ENCODE measurements at regions not wholly inside any gene's neighbourhood (a gene's known extent, or its start where the extent isn't known, plus 50 kb on each side); places are given as distances from the start of the nearest gene placed in this dataset.
"Not testable (repeated sequence)": the region's sequence is repeated elsewhere in the genome, so short reads cannot be mapped to it uniquely, and the experiment has no call there.

DNA sequence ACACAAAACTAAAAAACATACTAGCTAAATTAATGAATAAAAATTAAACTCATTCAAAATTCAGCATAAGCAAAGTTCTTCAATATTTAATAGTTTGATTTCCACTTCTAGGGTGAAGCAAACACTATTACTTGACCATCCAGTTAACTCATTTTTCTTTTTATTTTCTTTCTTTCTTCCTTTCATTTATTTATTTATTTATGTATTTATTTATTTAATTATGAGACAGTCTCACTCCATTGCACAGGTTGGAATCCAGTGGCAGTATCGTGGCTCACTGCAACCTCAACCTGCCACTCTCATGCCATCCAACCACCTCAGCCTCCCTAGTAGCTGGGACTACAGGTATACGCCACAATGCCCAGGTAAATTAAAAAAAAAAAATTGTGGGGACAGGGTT is 2069.5 kb downstream of the NCAM2 start:
- DNase-seq (ENCODE audit: low spot score): no peak

DNA sequence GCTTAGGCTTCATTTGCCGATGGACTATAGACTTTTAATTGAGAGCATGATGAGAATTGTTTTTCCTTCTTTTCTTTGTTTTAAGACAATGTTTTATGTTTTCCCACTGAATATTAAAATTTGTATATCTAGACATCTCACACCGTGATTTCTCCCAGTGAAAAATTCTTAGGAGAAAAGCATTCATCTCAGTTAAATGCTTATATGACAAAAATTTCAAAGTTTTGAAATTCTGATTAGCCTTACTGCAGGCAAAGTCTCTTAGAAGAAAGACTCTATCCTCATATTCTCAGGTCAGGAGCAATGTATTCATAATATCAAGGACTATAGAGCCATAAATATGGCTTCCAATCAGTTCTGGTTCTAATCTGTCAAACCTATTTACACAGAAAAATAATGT is 2085.0 kb downstream of the NCAM2 start:
- DNase-seq (ENCODE audit: low spot score): no peak

DNA sequence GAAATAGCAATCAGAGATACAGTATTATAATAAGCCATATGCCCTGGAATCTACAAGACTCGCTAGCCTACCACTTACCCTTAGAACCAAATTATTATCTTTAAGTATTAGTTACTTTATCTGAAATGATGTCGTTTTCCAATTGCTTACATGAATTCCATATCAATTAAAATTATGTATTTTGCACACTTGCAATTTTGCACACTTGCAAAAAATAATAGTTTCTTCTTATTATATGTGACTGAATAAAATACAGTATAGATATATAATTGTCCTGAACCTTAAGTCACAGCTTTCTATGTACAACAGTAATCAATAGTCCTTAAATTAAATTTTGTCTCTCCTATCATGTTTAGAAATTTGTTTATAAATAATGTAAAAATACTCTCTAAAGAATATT is 2095.1 kb downstream of the NCAM2 start:
- no peak for DNase-seq (ENCODE audit: low spot score)

DNA sequence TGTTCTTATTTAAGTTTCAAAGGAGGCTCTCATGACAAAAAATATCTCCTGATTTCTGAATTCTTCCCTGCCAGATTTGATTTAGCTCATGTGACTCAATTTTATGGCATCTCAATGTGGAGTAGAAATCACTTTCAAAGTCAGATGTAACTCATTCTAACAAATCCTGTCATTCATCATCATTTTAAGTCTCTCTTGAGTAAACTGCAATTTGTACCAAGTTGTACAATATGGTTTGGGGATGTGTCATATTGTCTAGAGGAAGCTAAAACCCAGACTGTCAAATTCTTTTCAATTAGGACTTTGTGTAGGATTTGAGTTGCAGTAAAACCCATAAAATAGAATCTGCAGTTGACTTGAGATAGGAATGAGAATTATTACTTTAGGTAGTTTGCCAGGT is 2101.0 kb downstream of the NCAM2 start:
- DNase-seq (ENCODE audit: low spot score): no peak

GRCh38 chr21:23101111-23101510 is 2102.9 kb downstream of the NCAM2 start:
- no peak for DNase-seq (ENCODE audit: low spot score)

- no peak for DNase-seq (ENCODE audit: low spot score)
Observed at GRCh38 chr21:23108533-23108932, 2110.3 kb downstream of the NCAM2 start.

DNA sequence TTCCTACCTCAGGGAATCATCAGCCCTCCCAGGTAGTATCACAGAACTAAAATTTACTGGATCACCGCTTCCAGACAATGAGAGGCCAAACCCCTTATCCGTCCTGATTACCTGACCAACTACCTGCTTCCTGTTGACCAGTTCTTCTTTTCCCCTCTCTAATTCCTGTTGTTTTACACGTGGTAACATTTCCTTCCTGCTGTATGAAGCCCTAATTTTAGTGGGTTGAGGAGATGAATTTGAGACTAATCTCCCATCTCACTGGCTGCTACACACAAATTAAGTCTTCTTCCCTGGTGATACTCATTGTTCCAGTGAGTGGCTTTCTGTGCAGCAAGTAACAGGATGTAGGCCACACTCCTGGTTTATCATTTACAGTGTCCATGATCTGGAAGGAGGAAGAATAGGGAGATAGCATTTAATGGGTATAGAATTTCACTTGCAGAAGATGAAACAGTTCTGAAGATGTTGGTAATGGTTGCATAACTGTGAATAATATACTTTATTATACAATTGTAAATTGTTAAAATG is 2112.9 kb downstream of the NCAM2 start:
- no peak for DNase-seq (ENCODE audit: low spot score)

GRCh38 chr21:23119491-23119890 is 2121.3 kb downstream of the NCAM2 start:
- DNase-seq (ENCODE audit: low spot score): no peak

GRCh38 chr21:23127973-23128372 is 2129.8 kb downstream of the NCAM2 start:
- DNase-seq (ENCODE audit: low spot score): no peak

GRCh38 chr21:23130308-23130707 is 2132.1 kb downstream of the NCAM2 start:
- DNase-seq (ENCODE audit: low spot score): no peak

DNA sequence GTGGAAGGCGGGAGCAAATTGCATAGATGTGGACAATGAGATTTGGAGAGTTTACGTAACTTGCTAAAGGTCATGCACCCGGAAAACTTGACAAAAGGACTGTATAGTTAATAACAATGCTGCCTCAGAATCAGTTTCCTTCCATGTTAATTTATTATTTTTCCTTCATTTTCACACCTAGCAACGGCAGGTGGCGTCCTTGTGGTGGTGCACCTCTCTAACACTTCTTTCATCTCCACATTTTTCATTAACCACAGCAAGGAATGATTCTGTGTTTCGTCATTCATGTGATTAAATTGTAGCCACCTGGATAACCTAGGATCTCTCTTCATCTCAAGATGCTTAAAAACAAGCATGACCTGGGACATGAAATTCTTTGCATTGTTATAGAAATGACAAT is 2133.0 kb downstream of the NCAM2 start:
- no peak for DNase-seq (ENCODE audit: low spot score)

- DNase-seq (ENCODE audit: low spot score): no peak
Observed at GRCh38 chr21:23138797-23139196, 2140.6 kb downstream of the NCAM2 start.

DNA sequence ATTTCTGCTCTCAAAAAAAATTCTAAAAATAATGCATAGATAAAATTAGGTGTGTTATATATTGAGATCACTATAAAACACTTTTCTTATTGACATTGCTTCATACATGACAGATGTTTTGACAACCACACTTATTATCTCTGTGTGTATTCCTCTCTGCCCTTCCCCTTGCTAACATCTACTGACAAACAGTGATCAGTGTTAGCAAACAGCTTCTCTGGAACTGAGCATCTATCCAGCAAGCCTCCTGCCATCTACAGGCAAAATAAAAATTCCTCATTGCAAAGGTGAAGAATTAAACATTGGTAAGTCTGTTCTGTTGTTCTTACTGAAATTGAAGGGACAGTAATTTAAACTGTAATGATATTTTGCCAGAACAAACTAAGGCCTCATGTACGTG is 2153.9 kb downstream of the NCAM2 start:
- DNase-seq (ENCODE audit: low spot score): no peak

GRCh38 chr21:23153842-23154241 is 2155.6 kb downstream of the NCAM2 start:
- DNase-seq (ENCODE audit: low spot score): not testable (repeated sequence)

GRCh38 chr21:23155281-23155680 is 2157.1 kb downstream of the NCAM2 start:
- no peak for DNase-seq (ENCODE audit: low spot score)

GRCh38 chr21:23160914-23161313 is 2162.7 kb downstream of the NCAM2 start:
- DNase-seq (ENCODE audit: low spot score): no peak

DNA sequence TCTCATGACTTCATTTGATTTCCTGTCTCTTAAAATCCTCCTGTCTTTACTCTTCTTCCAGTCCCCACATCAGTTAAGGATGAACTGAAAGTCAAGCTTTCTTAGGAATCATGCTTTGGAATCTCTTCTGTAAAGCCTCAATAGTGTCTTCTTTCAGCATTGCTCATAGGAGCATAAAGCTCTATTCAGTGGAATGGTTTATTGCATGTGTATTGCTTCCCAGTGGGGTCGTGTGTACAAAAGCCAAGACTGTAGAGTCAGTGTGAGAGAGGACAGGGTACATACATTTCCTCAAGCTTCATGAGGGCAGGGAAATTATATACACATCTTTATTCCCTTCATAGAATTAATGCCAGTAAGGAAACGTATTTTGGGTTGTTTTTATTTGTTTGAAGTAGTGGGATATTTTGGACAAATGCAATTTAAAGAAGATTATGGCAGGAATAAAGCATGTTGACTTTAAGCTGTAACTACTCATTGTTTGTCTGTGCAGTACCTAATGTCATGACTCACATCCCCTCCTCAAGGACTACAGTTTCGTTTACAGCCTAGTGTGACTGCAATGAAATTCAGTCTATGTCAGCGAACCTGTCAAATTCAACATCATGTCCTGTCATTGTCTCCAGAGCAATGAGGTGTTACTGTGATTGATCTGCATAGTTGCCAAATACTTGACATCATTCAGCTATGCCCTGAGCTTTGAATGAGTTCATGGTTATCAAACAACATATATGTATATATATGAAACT is 2164.2 kb downstream of the NCAM2 start:
- DNase-seq (ENCODE audit: low spot score): no peak

All from AG08395 (cell line).